ENCODE measurements at regions not wholly inside any gene's neighbourhood (a gene's known extent, or its start where the extent isn't known, plus 50 kb on each side); places are given as distances from the start of the nearest gene placed in this dataset.

- H3K36me3 ChIP-seq = no peaks in the 10 kb centered on the region
- H3K27ac ChIP-seq = peak overlapping the region; percentile 70 to 71
- peak overlapping the region in 2 of 3 donors; percentile 1 to 4 for H3K4me3 ChIP-seq
- no peak for TF ChIP-seq CTCF (IDR thresholded peaks at IDR 0.05)
- TF ChIP-seq POLR2AphosphoS5 (IDR thresholded peaks at IDR 0.05) = no peak
- TF ChIP-seq POLR2A (IDR thresholded peaks at IDR 0.05) = no peak
- no peak for DNase-seq (ENCODE audit: low spot score in 2 of 2)
- H3K27me3 ChIP-seq = no peaks in the 10 kb centered on the region
- no peaks in the 10 kb centered on the region for H3K9me3 ChIP-seq
- H3K4me1 ChIP-seq = peaks cover 2 to 7% of the 10 kb centered on the region in 2 donors
- intact Hi-C loops (cut with DNase I; ENCODE audit: low total_unique reads) = no loop called here
These were observed 211.1 kb upstream of the ACTBL2 start for GRCh38 chr5:57693488-57694305.

- Histone ChIP-seq H3K27me3 (no peaks in the 10 kb centered on the region), H3K4me3 (peak overlapping the region in 2 of 3 donors; percentile 1 to 4), H3K27ac (peak overlapping the region; percentile 70 to 71), H3K4me1 (peaks cover 2 to 7% of the 10 kb centered on the region in 2 donors), H3K9me3 (no peaks in the 10 kb centered on the region), H3K36me3 (no peaks in the 10 kb centered on the region)
- intact Hi-C loops (cut with DNase I; ENCODE audit: low total_unique reads) = no loop called here
- TF ChIP-seq POLR2AphosphoS5 (IDR thresholded peaks at IDR 0.05) = peak in 2 of 3 donors; percentile 49 to 57
- TF ChIP-seq POLR2A (IDR thresholded peaks at IDR 0.05) = no peak
- DNase-seq (ENCODE audit: low spot score in 2 of 2) = peak; percentile 54 to 72
These were observed 210.2 kb upstream of the ACTBL2 start for GRCh38 chr5:57692582-57693487.

- intact Hi-C loops (cut with DNase I; ENCODE audit: low total_unique reads) = no loop called here
- no peaks in the 10 kb centered on the region for H3K9me3 ChIP-seq
- no peaks in the 10 kb centered on the region for H3K36me3 ChIP-seq
- peaks cover 2 to 7% of the 10 kb centered on the region in 2 donors for H3K4me1 ChIP-seq
- TF ChIP-seq CTCF (IDR thresholded peaks at IDR 0.05) (no peak), POLR2AphosphoS5 (IDR thresholded peaks at IDR 0.05) (no peak), POLR2A (IDR thresholded peaks at IDR 0.05) (no peak)
- no peak overlapping the region for H3K27ac ChIP-seq
- no peak overlapping the region for H3K4me3 ChIP-seq
- H3K27me3 ChIP-seq = no peaks in the 10 kb centered on the region
- DNase-seq (ENCODE audit: low spot score in 2 of 2) = no peak
These were observed 208.1 kb upstream of the ACTBL2 start for GRCh38 chr5:57690724-57691123.

GRCh38 chr5:57687596-57687995, 205.0 kb upstream of the ACTBL2 start:
- H3K4me3 ChIP-seq = no peak overlapping the region
- H3K36me3 ChIP-seq = no peaks in the 10 kb centered on the region
- no peaks in the 10 kb centered on the region for H3K4me1 ChIP-seq
- no peaks in the 10 kb centered on the region for H3K9me3 ChIP-seq
- H3K27me3 ChIP-seq = no peaks in the 10 kb centered on the region
- intact Hi-C loops (cut with DNase I; ENCODE audit: low total_unique reads) = no loop called here
- TF ChIP-seq CTCF (IDR thresholded peaks at IDR 0.05) (no peak), POLR2AphosphoS5 (IDR thresholded peaks at IDR 0.05) (no peak), POLR2A (IDR thresholded peaks at IDR 0.05) (no peak)
- H3K27ac ChIP-seq = no peak overlapping the region
- DNase-seq (ENCODE audit: low spot score in 2 of 2) = no peak

GRCh38 chr5:57685516-57686255, 203.1 kb upstream of the ACTBL2 start:
- H3K27ac ChIP-seq = no peak overlapping the region
- H3K27me3 ChIP-seq = no peaks in the 10 kb centered on the region
- TF ChIP-seq POLR2A (IDR thresholded peaks at IDR 0.05) (no peak), POLR2AphosphoS5 (IDR thresholded peaks at IDR 0.05) (no peak), CTCF (IDR thresholded peaks at IDR 0.05) (no peak)
- no peak overlapping the region for H3K4me3 ChIP-seq
- intact Hi-C loops (cut with DNase I; ENCODE audit: low total_unique reads) = no loop called here
- no peak for DNase-seq (ENCODE audit: low spot score in 2 of 2)
- H3K9me3 ChIP-seq = no peaks in the 10 kb centered on the region
- H3K36me3 ChIP-seq = no peaks in the 10 kb centered on the region
- H3K4me1 ChIP-seq = no peaks in the 10 kb centered on the region

Data from breast epithelium (tissue), 4 donors.